GM18907 (cell line): ENCODE measurements at regions not wholly inside any gene's neighbourhood (a gene's known extent, or its start where the extent isn't known, plus 50 kb on each side); places are given as distances from the start of the nearest gene placed in this dataset.
A peak's percentile ranks its signal among the peaks of the same experiment; 100 is the strongest.

Experiments
- ATAC-seq: cut with Tn5 transposase; IDR thresholded peaks from one replicate; pipeline ENCODE4 v1.9.1; 2021; ENCODE audit warnings: mild to moderate bottlenecking, moderate library complexity; ENCODE audit not compliant: unreplicated experiment

DNA sequence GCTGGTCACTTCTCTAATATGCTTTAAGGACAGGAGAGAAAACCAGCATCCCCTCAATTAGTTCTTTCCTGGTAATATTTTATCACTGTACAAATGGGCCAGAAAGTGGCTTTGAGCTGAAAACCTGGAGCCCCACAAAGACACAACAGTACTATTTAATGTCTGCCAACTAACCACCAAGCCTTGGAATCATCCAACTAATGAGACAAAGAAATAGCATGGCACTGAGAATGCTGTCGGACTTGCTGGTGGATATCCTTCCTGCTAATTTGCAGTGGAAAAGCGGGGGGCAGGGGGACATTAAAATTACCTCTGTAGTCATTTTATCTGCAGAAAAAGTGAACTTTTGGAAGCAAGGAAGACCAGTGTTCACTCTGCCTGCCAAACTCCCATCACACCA lies 288.5 kb downstream of the KBTBD8 start:
- no peak for ATAC-seq

DNA sequence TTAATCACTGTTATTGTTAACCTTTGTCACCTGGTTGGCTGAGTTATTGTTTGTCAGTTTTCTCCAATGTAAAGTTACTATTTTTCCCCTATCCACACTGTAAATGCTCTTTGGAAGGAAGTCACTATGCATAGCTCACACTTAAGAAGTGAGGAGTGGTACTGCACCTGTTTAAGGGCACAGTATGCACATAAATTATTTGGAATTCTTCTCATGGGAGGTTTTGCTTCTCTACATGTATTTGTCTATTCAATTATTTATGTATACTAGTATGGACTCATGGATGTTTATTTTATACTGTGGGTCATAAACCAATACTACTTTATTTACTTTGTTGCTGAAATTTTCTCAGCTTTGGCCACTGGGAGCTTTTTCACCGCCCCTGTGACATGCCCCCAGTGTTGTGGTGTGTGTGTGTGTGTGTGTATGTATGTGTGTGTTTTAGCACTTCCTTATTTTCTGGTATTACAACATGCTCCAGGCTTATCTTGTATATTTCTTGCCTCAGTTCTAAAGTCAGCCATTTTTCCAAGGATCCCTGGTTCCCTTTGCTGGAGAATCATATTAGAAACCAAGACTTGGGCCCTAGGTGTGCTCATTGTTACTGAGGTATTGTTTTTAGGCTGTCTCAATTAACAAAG lies 290.5 kb downstream of the KBTBD8 start:
- no peak for ATAC-seq

DNA sequence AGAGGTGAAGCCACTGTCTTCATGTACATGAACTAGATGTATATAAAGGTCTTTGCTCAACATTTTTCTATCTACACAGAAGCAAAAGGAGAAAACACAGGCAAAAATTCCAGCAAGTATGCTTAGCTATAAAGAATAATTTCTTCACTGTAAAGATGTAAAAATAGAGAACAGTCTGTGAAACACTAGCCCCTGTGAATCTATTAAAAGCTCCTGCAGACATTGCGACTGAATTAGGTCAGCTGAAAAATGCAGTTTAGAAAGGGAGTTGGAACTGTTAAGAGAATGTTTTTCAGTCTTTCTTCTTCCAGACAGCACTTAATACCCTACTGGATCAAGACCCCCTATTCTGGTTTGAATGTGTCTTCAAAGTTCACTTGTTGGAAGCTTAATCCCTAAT lies 291.5 kb downstream of the KBTBD8 start:
- no peak for ATAC-seq

DNA sequence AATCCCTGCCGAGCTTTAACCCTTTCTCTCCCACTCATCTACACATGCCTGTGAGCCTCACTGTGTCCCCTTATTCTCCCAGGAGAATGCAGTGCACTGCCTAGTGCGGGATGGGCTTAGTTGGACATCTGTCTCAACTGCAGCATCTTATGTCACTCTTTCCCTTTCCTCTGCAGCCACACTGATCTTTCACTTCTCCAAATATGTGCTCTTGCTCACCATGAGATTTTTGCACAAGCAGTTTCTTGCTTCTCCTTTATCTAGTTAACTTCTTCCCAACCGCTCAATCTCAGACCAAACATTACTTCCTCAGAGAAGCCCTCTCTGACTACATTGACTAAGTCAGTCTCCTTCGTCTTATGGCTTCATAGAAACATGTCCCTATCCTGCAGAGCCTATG lies 292.3 kb downstream of the KBTBD8 start:
- ATAC-seq, result peak; percentile 62

DNA sequence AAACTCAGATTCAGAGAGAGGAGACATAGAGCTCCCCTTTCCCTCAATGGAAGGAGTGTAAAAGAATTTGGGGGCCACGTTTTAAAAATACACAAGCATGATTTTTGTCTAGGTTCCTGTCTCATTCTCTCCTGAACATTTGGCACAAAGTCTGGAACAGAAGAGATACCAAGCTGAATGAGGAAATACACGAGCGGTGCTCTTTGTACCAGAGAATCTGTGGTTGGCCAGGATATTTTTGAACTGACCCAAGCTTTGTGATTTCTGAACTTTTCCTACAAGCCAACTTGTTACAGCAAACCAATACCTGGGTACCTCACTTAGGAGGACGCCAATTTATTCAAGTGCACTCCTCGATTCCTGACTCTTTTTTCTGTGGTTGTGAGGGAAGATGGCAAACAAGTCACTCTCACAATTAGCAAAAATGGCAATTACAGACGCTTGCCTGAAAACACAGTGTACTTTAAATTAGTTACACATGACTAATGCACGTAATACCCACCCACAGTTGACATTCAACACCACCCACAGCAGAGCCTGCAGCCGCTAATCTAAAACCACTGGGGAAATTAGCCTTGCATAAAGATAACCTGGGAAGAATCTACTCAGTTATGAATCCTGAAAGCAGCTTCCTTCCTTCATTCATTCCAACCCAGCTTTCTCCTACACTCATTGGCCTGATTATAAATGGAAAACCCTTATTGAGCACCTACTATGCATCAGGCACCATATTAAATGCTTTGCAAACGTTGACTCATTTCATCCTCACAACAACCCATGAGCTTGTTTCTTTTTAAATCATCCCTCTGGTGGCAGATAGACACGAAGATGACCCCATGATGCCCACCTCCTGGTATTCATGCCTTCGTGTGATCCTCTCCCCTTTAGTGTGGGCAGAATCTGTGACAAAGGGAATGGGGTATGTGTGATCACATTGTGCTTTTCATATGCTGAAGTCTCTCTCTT lies 293.5 kb downstream of the KBTBD8 start:
- ATAC-seq, result no peak

DNA sequence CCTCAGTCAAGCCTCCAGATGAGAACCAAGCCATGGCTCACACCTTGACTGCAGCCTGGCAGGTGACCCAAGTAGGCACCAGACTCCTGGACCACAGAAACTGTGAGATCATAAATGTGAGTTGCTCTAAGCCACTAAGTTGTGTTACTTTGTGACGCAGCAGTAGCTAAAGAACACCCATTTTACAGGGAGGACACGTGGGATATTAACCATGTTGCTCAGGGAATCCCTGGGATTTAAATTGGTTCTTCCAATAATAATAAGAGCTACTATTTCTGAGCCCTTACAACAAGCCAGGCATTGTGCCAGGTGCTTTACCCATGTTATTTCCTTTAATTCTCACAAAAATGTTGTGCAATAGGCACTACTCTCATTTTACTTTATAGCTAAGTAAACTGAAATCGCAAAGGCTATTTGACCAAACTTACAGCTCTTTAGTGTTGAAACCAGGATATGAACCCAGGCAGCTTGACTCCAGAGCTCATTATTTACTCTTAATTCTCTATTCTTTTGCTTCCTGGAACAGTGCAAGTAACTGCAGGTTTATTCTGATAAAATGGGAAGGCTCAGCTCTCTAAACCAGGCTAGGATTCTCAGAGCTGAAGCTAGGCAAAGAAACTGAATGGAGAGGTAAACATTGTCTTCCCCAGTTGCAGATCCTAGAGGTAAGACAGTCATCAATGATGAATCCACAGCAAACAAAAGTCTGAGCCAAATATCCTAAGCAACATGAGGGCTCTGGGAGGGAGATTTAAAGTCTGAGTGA lies 294.4 kb downstream of the KBTBD8 start:
- no peak for ATAC-seq

DNA sequence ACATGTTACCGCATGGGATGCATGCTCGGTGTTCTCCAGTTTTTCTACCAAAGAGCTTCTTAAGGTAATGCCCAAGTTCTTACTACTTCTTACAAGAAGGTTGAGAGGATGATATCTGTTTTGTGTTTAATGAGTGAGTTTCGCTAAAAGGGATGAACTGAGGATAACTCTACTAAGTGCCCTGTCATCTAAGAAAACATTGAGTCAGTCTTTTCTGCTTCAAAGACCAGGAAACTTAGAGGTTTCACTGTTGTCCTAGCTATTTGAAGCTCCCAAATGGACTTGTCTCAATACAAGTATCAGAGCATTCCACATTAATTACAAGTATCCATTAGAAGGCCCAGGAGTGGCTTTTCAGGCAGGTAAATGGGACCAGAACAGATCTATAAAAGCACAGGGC lies 296.2 kb downstream of the KBTBD8 start:
- ATAC-seq, result no peak

DNA sequence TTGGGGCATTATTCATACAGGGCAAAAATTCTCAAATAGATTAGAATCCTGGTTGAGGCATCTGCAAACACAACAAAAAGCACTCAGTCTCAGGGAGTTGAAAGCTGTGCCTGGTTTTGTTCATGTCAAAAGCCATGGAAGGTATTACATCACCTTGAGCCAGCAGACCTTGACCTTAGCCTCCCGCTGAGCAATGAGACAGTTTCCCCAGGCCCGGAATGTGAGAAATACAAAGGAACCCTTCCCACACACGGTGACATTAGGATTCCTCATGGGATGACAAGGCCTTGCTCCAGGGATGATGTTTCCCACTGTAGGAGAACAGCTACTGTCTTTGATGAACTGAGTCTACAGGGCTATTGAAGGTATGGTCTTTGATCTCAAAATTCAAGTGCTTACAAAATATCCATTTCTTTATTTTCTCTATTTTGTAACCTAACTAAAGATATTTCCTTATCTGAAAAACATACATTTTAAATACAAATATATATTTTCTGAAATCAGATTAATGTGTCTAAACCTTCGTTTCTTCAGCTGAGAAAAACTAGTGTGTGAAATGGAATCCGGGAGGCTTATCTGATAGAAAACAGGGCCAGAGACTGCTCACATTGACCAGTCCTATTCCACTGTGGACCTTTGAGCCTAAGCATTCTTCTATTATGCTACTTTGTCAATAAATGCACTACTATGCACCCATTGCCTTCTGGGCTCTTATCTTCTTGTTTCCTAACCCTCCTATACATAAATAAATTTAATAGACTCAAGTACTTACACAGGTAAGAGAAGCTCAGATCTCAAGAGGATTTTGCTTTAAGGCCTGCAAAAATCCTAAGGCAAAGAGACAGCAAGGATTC lies 298.2 kb downstream of the KBTBD8 start:
- no peak for ATAC-seq

DNA sequence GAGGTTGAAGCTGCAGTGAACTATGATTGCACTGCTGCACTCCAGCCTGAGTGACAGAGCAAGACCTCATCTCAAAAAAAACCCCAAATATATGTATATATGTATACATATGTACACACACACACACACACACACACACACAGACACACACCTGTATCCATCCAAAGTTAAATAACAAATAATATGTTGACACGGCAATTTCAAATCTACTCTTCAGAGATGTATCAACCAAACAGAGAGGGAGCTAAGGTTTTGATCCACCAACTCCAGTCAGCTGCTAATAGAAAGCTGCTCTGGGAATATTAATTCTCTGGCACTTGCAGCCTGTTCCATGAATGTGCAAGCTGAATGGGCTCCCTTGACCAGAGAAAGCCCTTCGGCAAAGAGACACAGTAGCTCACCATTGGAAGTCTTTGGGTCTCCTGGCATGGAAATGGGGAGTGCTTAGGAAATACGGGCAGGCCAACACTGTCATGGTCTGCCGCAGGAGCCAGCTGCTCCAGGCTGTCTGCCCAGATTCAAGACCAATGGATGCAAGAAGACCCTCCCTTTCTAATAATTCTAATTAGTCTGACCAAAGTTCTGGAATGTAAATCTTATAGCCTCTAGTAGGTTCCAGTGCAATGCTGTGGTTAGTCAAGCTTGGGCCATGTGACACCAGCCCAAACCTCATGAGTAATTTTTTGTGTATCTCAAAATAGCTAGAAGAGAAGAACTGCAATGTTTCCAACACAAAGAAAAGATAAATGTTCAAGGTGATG lies 299.8 kb downstream of the KBTBD8 start:
- ATAC-seq, result no peak

DNA sequence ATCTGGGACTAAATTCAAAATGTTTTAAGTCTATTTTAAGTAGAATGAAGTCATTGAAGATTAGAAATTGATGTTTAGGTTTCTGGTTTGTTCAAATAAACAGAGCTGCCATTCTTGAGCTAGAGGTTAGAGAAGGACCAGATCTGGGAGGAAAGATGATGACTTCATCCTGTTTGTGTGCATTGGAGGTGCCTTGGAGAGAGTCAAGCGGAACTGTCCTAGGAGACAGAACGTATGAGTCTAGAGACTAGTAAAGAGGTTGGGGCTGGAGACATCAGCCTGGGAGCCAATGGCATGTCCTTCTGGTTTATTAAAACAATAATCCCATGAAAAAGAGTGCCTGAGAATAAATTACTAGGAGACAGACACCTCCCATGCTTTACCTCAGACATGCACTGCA lies 303.4 kb downstream of the KBTBD8 start:
- no peak for ATAC-seq

DNA sequence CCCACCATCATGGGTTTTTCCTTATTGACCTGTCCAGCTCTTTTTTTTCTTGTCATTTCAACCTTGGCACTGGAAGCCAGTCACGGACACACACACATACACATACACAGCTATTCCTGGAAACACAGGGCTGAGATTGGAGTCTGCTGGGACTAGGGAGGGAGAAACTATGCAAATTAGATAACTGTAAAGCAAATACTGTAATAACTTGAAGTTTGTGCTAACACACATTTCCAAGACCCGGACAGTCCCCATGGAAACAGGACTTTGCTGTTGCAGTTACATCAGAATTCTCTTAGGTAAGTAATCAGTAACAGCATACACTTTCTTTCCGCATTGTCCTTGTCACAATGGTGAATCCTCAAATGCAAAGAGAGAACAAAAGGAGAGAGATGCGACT lies 304.4 kb downstream of the KBTBD8 start:
- no peak for ATAC-seq

DNA sequence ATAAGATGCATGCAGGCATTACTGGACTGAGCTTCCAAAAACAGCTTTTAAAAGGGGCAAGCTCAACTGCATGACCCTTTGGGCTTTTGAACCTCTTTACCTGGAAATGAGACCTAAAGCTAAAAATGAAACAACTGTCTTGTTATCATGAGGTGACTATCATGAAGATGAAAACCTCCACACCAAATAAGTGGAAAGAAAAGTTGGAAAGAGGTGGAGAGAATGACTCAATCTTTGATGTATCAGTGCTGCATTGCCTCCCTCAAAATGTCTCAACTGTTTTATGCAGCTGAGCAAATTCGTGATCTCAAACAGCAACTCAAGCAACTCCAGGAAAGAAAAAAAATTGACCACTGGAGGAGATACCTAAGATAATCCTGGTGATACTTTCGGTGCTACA lies 307.1 kb downstream of the KBTBD8 start:
- ATAC-seq, result no peak

DNA sequence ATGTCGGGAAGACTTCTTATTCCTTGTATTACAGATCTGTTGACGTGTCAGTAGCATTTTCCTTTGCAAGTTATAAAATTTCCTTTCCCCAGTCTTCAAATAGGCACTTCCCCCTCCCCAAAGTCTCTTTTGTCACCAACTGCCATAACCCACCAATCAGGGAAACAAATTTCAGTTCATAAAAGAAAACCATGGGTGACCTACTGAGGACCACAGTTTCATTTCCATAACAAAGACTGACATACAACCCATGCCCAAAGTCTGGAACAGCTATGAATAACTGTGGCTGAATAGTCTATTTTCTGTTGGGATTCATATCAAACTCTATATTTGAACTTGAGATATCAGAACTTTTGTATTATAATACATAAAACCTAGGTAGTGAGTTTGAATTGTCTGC lies 307.8 kb downstream of the KBTBD8 start:
- no peak for ATAC-seq

DNA sequence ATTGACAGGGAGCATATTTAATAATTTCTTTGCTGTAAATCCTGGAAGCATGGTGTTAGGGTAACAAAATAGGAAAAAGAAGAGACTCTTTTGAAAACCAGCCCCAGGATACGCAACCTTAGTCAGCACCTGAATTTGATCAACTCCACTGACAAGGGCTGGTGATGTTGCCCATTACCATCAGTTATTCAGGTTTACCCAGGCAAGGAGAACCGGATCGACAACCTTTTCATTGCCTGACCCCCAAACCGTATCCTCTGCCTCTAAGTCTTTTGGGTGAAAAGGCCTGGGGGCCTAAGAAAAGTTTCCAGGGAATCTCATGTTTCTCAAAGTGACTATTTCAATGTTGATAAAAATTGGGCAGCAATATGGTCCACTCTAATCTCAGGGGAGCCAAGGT lies 313.3 kb downstream of the KBTBD8 start:
- ATAC-seq, result no peak

DNA sequence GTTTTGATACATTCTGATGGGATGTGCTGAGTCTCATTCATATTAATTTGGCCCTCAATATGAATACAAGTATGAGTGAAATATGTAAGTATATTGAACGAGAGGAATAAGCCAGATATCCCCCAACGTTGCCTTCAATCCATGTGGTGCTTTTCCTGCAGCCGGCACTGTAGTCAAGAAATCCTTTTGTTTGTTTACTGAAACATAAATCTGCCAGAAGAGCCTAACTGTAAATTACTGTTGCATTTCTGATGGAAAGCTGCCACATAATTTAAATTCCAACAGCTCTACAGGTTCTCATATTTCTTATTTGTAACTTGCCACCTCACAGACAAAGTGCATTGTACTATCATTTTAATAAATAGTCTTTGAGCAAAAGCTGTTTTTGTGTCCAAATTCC lies 314.0 kb downstream of the KBTBD8 start:
- no peak for ATAC-seq

DNA sequence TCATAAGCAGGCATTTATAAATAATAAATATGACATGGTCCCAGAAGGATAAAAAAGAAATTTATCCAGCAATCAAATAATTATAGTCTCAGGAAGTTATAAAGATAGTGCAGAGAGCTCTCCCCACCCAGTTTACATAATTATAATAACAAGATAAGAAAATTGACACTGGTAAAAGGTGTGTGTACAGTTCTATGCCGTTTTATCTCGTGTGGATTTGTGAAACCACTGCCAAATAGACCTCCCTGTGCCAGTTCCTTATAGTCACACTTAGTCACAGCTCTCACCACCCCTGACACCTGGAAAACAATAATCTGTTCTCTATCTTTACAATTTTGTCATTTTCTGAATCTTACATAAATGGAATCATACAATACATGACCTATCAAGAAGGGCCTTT lies 320.1 kb downstream of the KBTBD8 start:
- ATAC-seq, result no peak

DNA sequence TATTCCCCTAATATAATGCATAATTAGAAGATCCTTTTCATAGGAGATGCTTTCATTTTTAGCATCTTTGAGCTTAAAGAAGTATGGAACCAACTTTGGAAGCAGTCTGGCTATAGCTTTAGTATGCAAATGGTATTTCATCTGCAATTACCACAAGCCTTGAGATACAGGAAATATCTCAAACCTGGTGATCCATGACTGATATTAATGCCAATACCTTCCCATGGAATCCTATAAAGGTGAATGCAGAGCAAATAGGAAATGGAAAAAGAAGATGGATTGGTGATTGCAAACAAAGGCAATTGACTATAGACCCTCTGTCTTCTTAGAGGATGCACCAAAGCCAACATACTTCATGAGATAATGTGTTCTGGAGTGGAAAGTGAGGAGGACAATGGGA lies 326.4 kb downstream of the KBTBD8 start:
- no peak for ATAC-seq
